PC-9 (cell line): ENCODE measurements at regions not wholly inside any gene's neighbourhood (a gene's known extent, or its start where the extent isn't known, plus 50 kb on each side); places are given as distances from the start of the nearest gene placed in this dataset.

Experiments
- CTCF ChIP-seq: fragments of 200-600 bp; sonication (generic); conservative IDR thresholded peaks from 2 replicates; pipeline ENCODE4 v1.6.1; 2017; ENCODE audit warnings: mixed run types, antibody characterized with exemption, mild to moderate bottlenecking, moderate library complexity
- EZH2 ChIP-seq: fragments of 200-600 bp; sonication (generic); IDR thresholded peaks from 2 replicates; pipeline ENCODE4 v1.8.0; 2017; ENCODE audit warnings: antibody characterized with exemption, low read depth

GRCh38 chr16:35234679-35235078 is 1775.3 kb downstream of the TP53TG3F start:
- TF ChIP-seq EZH2 (no peak), CTCF (no peak)
